GM12878 (cell line): ENCODE measurements at regions not wholly inside any gene's neighbourhood (a gene's known extent, or its start where the extent isn't known, plus 50 kb on each side); places are given as distances from the start of the nearest gene placed in this dataset.
A peak's percentile ranks its signal among the peaks of the same experiment; 100 is the strongest.

Experiments used
- ATAC-seq: fragments of 200-7000 bp; cut with Tn5 transposase; 3 replicates; pipeline ENCODE4 v1.9.1; 2020; ENCODE audit warnings: mild to moderate bottlenecking, moderate library complexity
- BruUV-seq: library from RNA; stranded (reverse); fragments of 400-500 nt; replicated peaks from 2 replicates; lab custom pipeline; 2021; lab: Mats Ljungman, UMichigan
- CTCF ChIA-PET: fragments of 300-600 bp; sonication (Branson Sonifier 250); formaldehyde crosslinking; extraction: SDS; loops from one replicate; lab custom pipeline; 2021; ENCODE audit warnings: inconsistent platforms; lab: Yijun Ruan, JAX
- POLR2A ChIA-PET: fragments of 350-600 bp; formaldehyde crosslinking; extraction: SDS; loops from one replicate; lab custom pipeline; 2021; ENCODE audit warnings: inconsistent platforms; lab: Charles Lee
- RAD21 ChIA-PET: fragments of 300-600 bp; sonication (Branson Sonifier 250); formaldehyde crosslinking; loops from one replicate; lab custom pipeline; 2023; ENCODE audit warnings: antibody characterized with exemption; ENCODE audit not compliant: unreplicated experiment; lab: Charles Lee
- SMC1A ChIA-PET: fragments of 300-600 bp; sonication (Branson Sonifier 250); formaldehyde crosslinking; loops from one replicate; lab custom pipeline; 2023; ENCODE audit not compliant: unreplicated experiment, uncharacterized antibody; lab: Charles Lee
- DNase-seq: peaks from one replicate; pipeline ENCODE4 v3.0.0-alpha.2; 2011; ENCODE audit warnings: low read depth, low spot score
- FAIRE-seq: peaks from 3 replicates; lab custom pipeline; 2011; peaks lifted over from hg19 to GRCh38; lab: Jason Lieb, UNC
- H2AFZ ChIP-seq: 2 replicates; pipeline ENCODE4 v1.6.0; 2011; ENCODE audit warnings: low read depth, low read length, control low read depth; ENCODE audit not compliant: control insufficient read depth
- H3K27ac ChIP-seq: 2 replicates; pipeline ENCODE4 v1.5.1; 2011; ENCODE audit warnings: control low read depth; ENCODE audit not compliant: control insufficient read depth, insufficient read depth
- H3K27me3 ChIP-seq, 2 experiments: replicated peaks in 1 of 2; 2 replicates each; pipeline versions ENCODE4 v1.6.0 to v1.6.1; 2011; ENCODE audit warnings: low read length in 1 of 2; ENCODE audit not compliant: control insufficient read depth in 2 of 2, insufficient read depth in 2 of 2
- H3K36me3 ChIP-seq, 2 experiments: 2 replicates each; pipeline ENCODE4 v1.5.1; 2011; ENCODE audit warnings: low read length in 1 of 2; ENCODE audit not compliant: control insufficient read depth in 2 of 2, insufficient read depth in 2 of 2
- H3K4me1 ChIP-seq: 2 replicates; pipeline ENCODE4 v1.6.1; 2011; ENCODE audit warnings: mild to moderate bottlenecking, low read length, moderate library complexity, mixed read lengths; ENCODE audit not compliant: control insufficient read depth, insufficient read depth
- H3K4me2 ChIP-seq: 2 replicates; pipeline ENCODE4 v1.6.0; 2011; ENCODE audit warnings: control low read depth; ENCODE audit not compliant: control insufficient read depth, insufficient read depth
- H3K4me3 ChIP-seq: fragments of 200-600 bp; sonication (generic); 2 replicates; pipeline ENCODE4 v1.5.1; 2016
- H3K79me2 ChIP-seq: 2 replicates; pipeline ENCODE4 v1.6.0; 2011; ENCODE audit warnings: low read length; ENCODE audit not compliant: control insufficient read depth, insufficient read depth
- H3K9ac ChIP-seq: 2 replicates; pipeline ENCODE4 v1.8.0; 2011; ENCODE audit warnings: low read length, control low read depth, mixed read lengths; ENCODE audit not compliant: control insufficient read depth, insufficient read depth
- H3K9me3 ChIP-seq: replicated peaks from 3 replicates; pipeline ENCODE4 v1.5.1; 2011; ENCODE audit warnings: mild to moderate bottlenecking, low read length; ENCODE audit not compliant: control insufficient read depth, insufficient read depth
- H4K20me1 ChIP-seq: 2 replicates; pipeline ENCODE4 v1.6.0; 2011; ENCODE audit not compliant: control insufficient read depth, insufficient read depth
- CEBPB ChIP-seq, 2 experiments: fragments of 150-350 bp in 1 of 2; IDR thresholded peaks; 2 replicates each; pipeline ENCODE4 v1.6.1; 2012 to 2014; ENCODE audit warnings: low read depth in 2 of 2, low read length in 2 of 2, borderline replicate concordance in 1 of 2, inconsistent platforms in 1 of 2
- CHD1 ChIP-seq: IDR thresholded peaks from 2 replicates; pipeline ENCODE4 v1.6.1; 2012; ENCODE audit warnings: low read depth, low read length, improper control_type of control experiment
- CTCF ChIP-seq, 3 experiments: IDR thresholded peaks in 2 of 3; conservative IDR thresholded peaks in 1 of 3; 2 replicates each; pipeline ENCODE4 v1.5.1; 2011; ENCODE audit warnings: low read depth in 3 of 3, low read length in 3 of 3, mild to moderate bottlenecking in 3 of 3, control low read depth in 2 of 3, moderate library complexity in 2 of 3, inconsistent platforms in 1 of 3, mixed read lengths in 1 of 3; ENCODE audit not compliant: control insufficient read depth in 2 of 3, insufficient read depth in 1 of 3; ENCODE audit errors: extremely low read depth in 1 of 3
- EED ChIP-seq: sonication (generic); IDR thresholded peaks from 2 replicates; pipeline ENCODE4 v1.6.1; 2016; ENCODE audit warnings: antibody characterized with exemption, low read depth
- HDGF ChIP-seq: fragments of 450-650 bp; IDR thresholded peaks from 2 replicates; pipeline ENCODE4 v1.6.1; 2016; ENCODE audit warnings: antibody characterized with exemption
- IKZF1 ChIP-seq: fragments of 450-650 bp; conservative IDR thresholded peaks from 2 replicates; pipeline ENCODE4 v1.6.1; 2017; ENCODE audit warnings: antibody characterized with exemption, mild to moderate bottlenecking
- JUND ChIP-seq: IDR thresholded peaks from 2 replicates; pipeline ENCODE4 v1.6.1; 2012; ENCODE audit warnings: low read depth, mild to moderate bottlenecking, low read length, improper control_type of control experiment, moderate library complexity
- MYB ChIP-seq: fragments of 150-350 bp; IDR thresholded peaks from 2 replicates; pipeline ENCODE4 v1.6.1; 2014; ENCODE audit warnings: mild to moderate bottlenecking, low read depth, low read length, borderline replicate concordance
- NFXL1 ChIP-seq: fragments of 450-650 bp; IDR thresholded peaks from 2 replicates; pipeline ENCODE4 v1.6.1; 2017; ENCODE audit warnings: antibody characterized with exemption, mild to moderate bottlenecking, borderline replicate concordance
- PBX3 ChIP-seq: IDR thresholded peaks from 2 replicates; pipeline ENCODE4 v1.6.1; 2011; ENCODE audit warnings: mild to moderate bottlenecking, low read depth, low read length, moderate library complexity; ENCODE audit not compliant: insufficient replicate concordance
- PRDM15 ChIP-seq: fragments of 450-650 bp; formaldehyde crosslinking; IDR thresholded peaks from 2 replicates; pipeline ENCODE4 v1.4.0; 2020; ENCODE audit warnings: mild to moderate bottlenecking, moderate library complexity
- RELA ChIP-seq: fragments of 450-650 bp; IDR thresholded peaks from 2 replicates; pipeline ENCODE4 v1.8.0; 2014; ENCODE audit warnings: borderline replicate concordance; ENCODE audit not compliant: partially characterized antibody
- SMC3 ChIP-seq: IDR thresholded peaks from 2 replicates; pipeline ENCODE4 v1.6.1; 2011; ENCODE audit warnings: low read length, improper control_type of control experiment, borderline replicate concordance
- SPI1 ChIP-seq: IDR thresholded peaks from 2 replicates; pipeline ENCODE4 v1.6.1; 2011; ENCODE audit warnings: low read depth, mild to moderate bottlenecking, low read length, moderate library complexity, borderline replicate concordance; ENCODE audit not compliant: insufficient read depth
- in situ Hi-C: fragments of 300-500 bp; cut with MboI; formaldehyde crosslinking; loops from 9 replicates; pipeline ENCODE4 v1.14.3; 2018; ENCODE audit warnings: mixed read lengths
- intact Hi-C: fragments of 100-400 bp; cut with micrococcal nuclease; formaldehyde crosslinking; loops from one replicate; pipeline ENCODE4 v1.14.2; 2022; ENCODE audit not compliant: unreplicated experiment
- TF ChIP-seq, protein P1 (sequence below): fragments of 450-650 bp; IDR thresholded peaks from 2 replicates; pipeline ENCODE4 v1.6.1; 2017; ENCODE audit warnings: low read depth, mild to moderate bottlenecking, moderate library complexity

DNA sequence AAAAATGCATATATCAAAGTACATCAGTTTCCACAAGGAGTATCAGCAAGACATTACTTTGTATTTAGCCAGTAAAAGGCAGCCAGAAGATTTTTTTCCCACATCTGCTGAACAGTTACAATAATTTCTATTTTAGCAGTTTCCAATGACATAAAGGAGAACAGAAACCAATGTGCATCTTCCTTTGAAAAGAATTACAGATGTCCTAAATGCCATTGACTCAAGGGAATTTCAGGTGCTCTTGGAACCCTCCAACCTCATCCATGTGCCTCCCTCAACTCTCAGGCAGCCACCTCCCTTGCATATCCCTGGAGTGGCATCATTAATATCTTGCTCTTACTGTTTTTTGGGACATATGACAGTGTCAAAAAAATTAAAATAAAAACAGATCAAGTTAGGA is 62.2 kb upstream of the ST8SIA1 start:
- Histone ChIP-seq H3K27ac (no peak overlapping the region), H3K4me3 (no peak overlapping the region), H3K27me3 (no peaks in the 10 kb centered on the region), H3K9ac (no peak overlapping the region), H3K79me2 (no peaks in the 10 kb centered on the region), H3K9me3 (no peaks in the 10 kb centered on the region; the same call in 2 of the 3 replicates), H3K4me1 (no peaks in the 10 kb centered on the region), H3K36me3 (no peaks in the 10 kb centered on the region), H2AFZ (no peak overlapping the region; the same call in 1 of the 2 replicates), H4K20me1 (no peaks in the 10 kb centered on the region), H3K4me2 (no peak overlapping the region)
- BruUV-seq, result no TSS peak
- intact Hi-C loops (no loop called here), in situ Hi-C loops (no loop called here)
- SMC1A ChIA-PET, result interaction anchor here (0.6 kb wide), 1 partner anchor 22 kb away, joined by 3 read pairs; no protein-coding TSS in a partner anchor
- FAIRE-seq (peak; percentile 35), ATAC-seq (peak; percentile 22), DNase-seq (no peak)
- CTCF ChIA-PET, result no interaction called here
- TF ChIP-seq SMC3 (no peak), NFXL1 (no peak), EED (peak; percentile 60), MYB (no peak), JUND (no peak), CHD1 (no peak), PRDM15 (CRISPR knock-in tag) (no peak), HDGF (no peak), CEBPB (IDR thresholded peaks at IDR 0.05; ENCODE audit: borderline replicate concordance in 1 of 2, low read depth in 2 of 2, low read length in 2 of 2) (no peak), PBX3 (no peak), RELA (no peak), SPI1 (peak; percentile 44; the same call in 1 of the 2 replicates), CTCF (IDR thresholded peaks at IDR 0.05 in 2 of 3, conservative IDR thresholded peaks at IDR 0.05 in 1 of 3; ENCODE audit: control insufficient read depth in 2 of 3, extremely low read depth in 1 of 3, insufficient read depth in 1 of 3, low read depth in 3 of 3, low read length in 3 of 3) (no peak), IKZF1 (no peak)
- TF ChIP-seq, protein P1, sequence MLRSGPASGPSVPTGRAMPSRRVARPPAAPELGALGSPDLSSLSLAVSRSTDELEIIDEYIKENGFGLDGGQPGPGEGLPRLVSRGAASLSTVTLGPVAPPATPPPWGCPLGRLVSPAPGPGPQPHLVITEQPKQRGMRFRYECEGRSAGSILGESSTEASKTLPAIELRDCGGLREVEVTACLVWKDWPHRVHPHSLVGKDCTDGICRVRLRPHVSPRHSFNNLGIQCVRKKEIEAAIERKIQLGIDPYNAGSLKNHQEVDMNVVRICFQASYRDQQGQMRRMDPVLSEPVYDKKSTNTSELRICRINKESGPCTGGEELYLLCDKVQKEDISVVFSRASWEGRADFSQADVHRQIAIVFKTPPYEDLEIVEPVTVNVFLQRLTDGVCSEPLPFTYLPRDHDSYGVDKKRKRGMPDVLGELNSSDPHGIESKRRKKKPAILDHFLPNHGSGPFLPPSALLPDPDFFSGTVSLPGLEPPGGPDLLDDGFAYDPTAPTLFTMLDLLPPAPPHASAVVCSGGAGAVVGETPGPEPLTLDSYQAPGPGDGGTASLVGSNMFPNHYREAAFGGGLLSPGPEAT, result no peak
- POLR2A ChIA-PET, result no interaction called here
- RAD21 ChIA-PET, result no interaction called here
